Caco-2 (cell line): ENCODE measurements at regions not wholly inside any gene's neighbourhood (a gene's known extent, or its start where the extent isn't known, plus 50 kb on each side); places are given as distances from the start of the nearest gene placed in this dataset.

Experiments used
- BruUV-seq: library from RNA; stranded (reverse); fragments of 400-500 nt; replicated peaks from 2 replicates; lab custom pipeline; 2021; lab: Mats Ljungman, UMichigan
- CTCF ChIA-PET: fragments of 300-600 bp; sonication (Branson Sonifier 250); formaldehyde crosslinking; loops from one replicate; lab custom pipeline; 2022; ENCODE audit warnings: antibody characterized with exemption; lab: Charles Lee
- POLR2A ChIA-PET: fragments of 300-600 bp; sonication (Branson Sonifier 250); formaldehyde crosslinking; loops from one replicate; lab custom pipeline; 2022; ENCODE audit warnings: antibody characterized with exemption; lab: Charles Lee
- DNase-seq, 2 experiments: peaks; one replicate each; pipeline versions ENCODE4 v3.0.0 to v3.0.0-alpha.2; 2020 to 2022
- H3K27me3 ChIP-seq: replicated peaks from 2 replicates; pipeline ENCODE4 v1.6.0; 2011; ENCODE audit warnings: low read length; ENCODE audit not compliant: control insufficient read depth, insufficient read depth
- H3K36me3 ChIP-seq: 2 replicates; pipeline ENCODE4 v1.5.1; 2011; ENCODE audit warnings: low read length; ENCODE audit not compliant: control insufficient read depth, insufficient read depth
- H3K4me1 ChIP-seq: fragments of 250-450 bp; sonication (Bioruptor Pico); 2 replicates; pipeline ENCODE4 v1.5.1; 2020; ENCODE audit warnings: mild to moderate bottlenecking
- H3K4me3 ChIP-seq: 2 replicates; pipeline ENCODE4 v1.5.1; 2011; ENCODE audit warnings: low read depth, mild to moderate bottlenecking, control low read depth, low read length
- H3K9me3 ChIP-seq: fragments of 250-450 bp; sonication (Bioruptor Pico); 2 replicates; pipeline ENCODE4 v1.5.1; 2020; ENCODE audit warnings: mild to moderate bottlenecking, moderate library complexity
- H3K27ac Mint-ChIP-seq: one replicate; pipeline ENCODE4 v1.8.0; 2022; ENCODE audit warnings: mixed read lengths; ENCODE audit not compliant: unreplicated experiment
- H3K27me3 Mint-ChIP-seq: one replicate; pipeline ENCODE4 v1.8.0; 2022; ENCODE audit warnings: mixed read lengths; ENCODE audit not compliant: insufficient read depth, unreplicated experiment
- H3K36me3 Mint-ChIP-seq: one replicate; pipeline ENCODE4 v1.8.0; 2022; ENCODE audit warnings: mild to moderate bottlenecking, mixed read lengths; ENCODE audit not compliant: insufficient read depth, unreplicated experiment
- H3K4me1 Mint-ChIP-seq: one replicate; pipeline ENCODE4 v1.8.0; 2022; ENCODE audit warnings: low read depth, mixed read lengths; ENCODE audit not compliant: unreplicated experiment
- H3K4me3 Mint-ChIP-seq: one replicate; pipeline ENCODE4 v1.8.0; 2022; ENCODE audit warnings: mild to moderate bottlenecking, moderate library complexity, mixed read lengths; ENCODE audit not compliant: unreplicated experiment
- H3K9me3 Mint-ChIP-seq: one replicate; pipeline ENCODE4 v1.8.0; 2022; ENCODE audit warnings: mixed read lengths; ENCODE audit not compliant: unreplicated experiment
- CTCF ChIP-seq, 2 experiments: fragments of 200-600 bp in 1 of 2; IDR thresholded peaks; 1 replicate in 1 of 2; 2 replicates in 1 of 2; pipeline versions ENCODE4 v1.5.1 to v1.8.0; 2011 to 2022; ENCODE audit warnings: antibody characterized with exemption in 1 of 2, control low read depth in 1 of 2, inconsistent platforms in 1 of 2, low read depth in 1 of 2, low read length in 1 of 2, mild to moderate bottlenecking in 1 of 2, moderate library complexity in 1 of 2; ENCODE audit not compliant: insufficient read depth in 1 of 2, severe bottlenecking in 1 of 2, unreplicated experiment in 1 of 2
- intact Hi-C: fragments of 100-400 bp; cut with micrococcal nuclease; formaldehyde crosslinking; loops from one replicate; pipeline ENCODE4 v1.10.0; 2022; ENCODE audit not compliant: unreplicated experiment

GRCh38 chr7:68420342-68421192 is 1177.7 kb upstream of the AUTS2 start:
- no peaks in the 10 kb centered on the region for H3K4me1 Mint-ChIP-seq
- peaks cover 12% of the 10 kb centered on the region for H3K9me3 Mint-ChIP-seq
- no peaks in the 10 kb centered on the region for H3K27me3 Mint-ChIP-seq
- H3K27me3 ChIP-seq, result no peaks in the 10 kb centered on the region
- CTCF ChIA-PET, result no interaction called here
- no peak overlapping the region for H3K27ac Mint-ChIP-seq
- H3K4me1 ChIP-seq, result no peaks in the 10 kb centered on the region
- H3K4me3 ChIP-seq, result no peak overlapping the region
- DNase-seq, result no peak
- intact Hi-C loops, result no loop called here
- POLR2A ChIA-PET, result no interaction called here
- no peak overlapping the region for H3K4me3 Mint-ChIP-seq
- H3K36me3 Mint-ChIP-seq, result no peaks in the 10 kb centered on the region
- BruUV-seq, result no TSS peak
- no peaks in the 10 kb centered on the region for H3K36me3 ChIP-seq
- H3K9me3 ChIP-seq, result no peaks in the 10 kb centered on the region
- TF ChIP-seq CTCF (IDR thresholded peaks at IDR 0.05; ENCODE audit: insufficient read depth in 1 of 2, low read depth in 1 of 2, low read length in 1 of 2, severe bottlenecking in 1 of 2, unreplicated experiment in 1 of 2), result no peak

GRCh38 chr7:68421712-68422111 is 1176.6 kb upstream of the AUTS2 start:
- BruUV-seq, result no TSS peak
- Histone ChIP-seq H3K9me3 (no peaks in the 10 kb centered on the region), H3K4me3 (no peak overlapping the region), H3K36me3 (no peaks in the 10 kb centered on the region), H3K4me1 (no peaks in the 10 kb centered on the region), H3K27me3 (no peaks in the 10 kb centered on the region)
- DNase-seq, result no peak
- intact Hi-C loops, result no loop called here
- no peaks in the 10 kb centered on the region for H3K27me3 Mint-ChIP-seq
- CTCF ChIA-PET, result no interaction called here
- H3K9me3 Mint-ChIP-seq, result peaks cover 17% of the 10 kb centered on the region
- POLR2A ChIA-PET, result no interaction called here
- no peaks in the 10 kb centered on the region for H3K36me3 Mint-ChIP-seq
- H3K4me1 Mint-ChIP-seq, result no peaks in the 10 kb centered on the region
- TF ChIP-seq CTCF (IDR thresholded peaks at IDR 0.05; ENCODE audit: insufficient read depth in 1 of 2, low read depth in 1 of 2, low read length in 1 of 2, severe bottlenecking in 1 of 2, unreplicated experiment in 1 of 2), result no peak
- no peak overlapping the region for H3K27ac Mint-ChIP-seq
- no peak overlapping the region for H3K4me3 Mint-ChIP-seq

- Mint-ChIP-seq H3K4me1 (no peaks in the 10 kb centered on the region), H3K4me3 (no peak overlapping the region), H3K27ac (no peak overlapping the region), H3K36me3 (no peaks in the 10 kb centered on the region), H3K9me3 (peaks cover 23% of the 10 kb centered on the region), H3K27me3 (no peaks in the 10 kb centered on the region)
- ChIA-PET POLR2A (no interaction called here), CTCF (no interaction called here)
- DNase-seq, result no peak
- Histone ChIP-seq H3K27me3 (no peaks in the 10 kb centered on the region), H3K36me3 (no peaks in the 10 kb centered on the region), H3K4me3 (no peak overlapping the region), H3K4me1 (no peaks in the 10 kb centered on the region), H3K9me3 (no peaks in the 10 kb centered on the region)
- intact Hi-C loops, result no loop called here
- TF ChIP-seq CTCF (IDR thresholded peaks at IDR 0.05; ENCODE audit: insufficient read depth in 1 of 2, low read depth in 1 of 2, low read length in 1 of 2, severe bottlenecking in 1 of 2, unreplicated experiment in 1 of 2), result no peak
- no TSS peak for BruUV-seq
Observed at GRCh38 chr7:68422281-68422680, 1176.0 kb upstream of the AUTS2 start.
